ENCODE measurements at regions not wholly inside any gene's neighbourhood (a gene's known extent, or its start where the extent isn't known, plus 50 kb on each side); places are given as distances from the start of the nearest gene placed in this dataset.

DNA sequence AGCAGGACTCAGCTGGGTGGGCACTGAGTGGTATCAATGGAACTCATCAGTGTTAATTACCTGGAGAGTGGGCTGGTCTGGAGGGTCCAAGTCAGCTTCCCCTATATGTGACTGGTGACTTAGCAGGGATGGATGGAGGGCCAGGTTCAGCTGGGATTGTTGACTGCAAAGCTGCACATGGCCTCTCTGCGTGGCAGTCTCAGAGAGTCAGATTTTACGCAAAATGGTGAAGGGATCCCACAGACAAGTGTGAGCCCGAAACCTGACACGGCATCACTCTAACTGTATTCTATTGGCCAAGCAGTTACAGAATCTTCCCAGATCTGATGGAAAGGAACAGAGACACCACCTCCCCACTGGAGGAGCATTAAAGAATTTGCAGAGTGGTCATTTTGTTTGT lies 716.0 kb upstream of the TBX3 start:
- no peak for TF ChIP-seq POLR2AphosphoS5 (IDR thresholded peaks at IDR 0.05)
- TF ChIP-seq, protein P1, sequence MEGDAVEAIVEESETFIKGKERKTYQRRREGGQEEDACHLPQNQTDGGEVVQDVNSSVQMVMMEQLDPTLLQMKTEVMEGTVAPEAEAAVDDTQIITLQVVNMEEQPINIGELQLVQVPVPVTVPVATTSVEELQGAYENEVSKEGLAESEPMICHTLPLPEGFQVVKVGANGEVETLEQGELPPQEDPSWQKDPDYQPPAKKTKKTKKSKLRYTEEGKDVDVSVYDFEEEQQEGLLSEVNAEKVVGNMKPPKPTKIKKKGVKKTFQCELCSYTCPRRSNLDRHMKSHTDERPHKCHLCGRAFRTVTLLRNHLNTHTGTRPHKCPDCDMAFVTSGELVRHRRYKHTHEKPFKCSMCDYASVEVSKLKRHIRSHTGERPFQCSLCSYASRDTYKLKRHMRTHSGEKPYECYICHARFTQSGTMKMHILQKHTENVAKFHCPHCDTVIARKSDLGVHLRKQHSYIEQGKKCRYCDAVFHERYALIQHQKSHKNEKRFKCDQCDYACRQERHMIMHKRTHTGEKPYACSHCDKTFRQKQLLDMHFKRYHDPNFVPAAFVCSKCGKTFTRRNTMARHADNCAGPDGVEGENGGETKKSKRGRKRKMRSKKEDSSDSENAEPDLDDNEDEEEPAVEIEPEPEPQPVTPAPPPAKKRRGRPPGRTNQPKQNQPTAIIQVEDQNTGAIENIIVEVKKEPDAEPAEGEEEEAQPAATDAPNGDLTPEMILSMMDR (IDR thresholded peaks at IDR 0.05): no peak
